Natural killer cell treated with Interleukin-12 subunit alpha and Interleukin-12 subunit beta and Interleukin-15 and Interleukin-18, amount 100 ng/mL, for 72 hours (primary cell): ENCODE measurements at regions not wholly inside any gene's neighbourhood (a gene's known extent, or its start where the extent isn't known, plus 50 kb on each side); places are given as distances from the start of the nearest gene placed in this dataset.

Experiments
- ATAC-seq, 2 donors: fragments of 150-1000 bp; cut with Tn5 transposase in 1 of 2; sonication (Bioruptor Pico), chemical (Tn5 transposase) in 1 of 2; 2 replicates each; pipeline ENCODE4 v1.10.0; 2021
- DNase-seq: peaks from one replicate; pipeline ENCODE4 v3.0.0; 2022; ENCODE audit warnings: low spot score
- H3K27ac Mint-ChIP-seq, 2 donors: 1 replicate in 1 of 2; 2 replicates in 1 of 2; pipeline ENCODE4 v1.8.0; 2022; ENCODE audit warnings: mixed read lengths in 2 of 2, mild to moderate bottlenecking in 1 of 2, moderate library complexity in 1 of 2
- H3K27me3 Mint-ChIP-seq, 2 donors: 1 replicate in 1 of 2; 2 replicates in 1 of 2; pipeline ENCODE4 v1.8.0; 2022; ENCODE audit warnings: mixed read lengths in 2 of 2
- H3K36me3 Mint-ChIP-seq: one replicate; pipeline ENCODE4 v1.8.0; 2022; ENCODE audit warnings: mixed read lengths
- H3K4me1 Mint-ChIP-seq, 2 donors: 1 replicate in 1 of 2; 2 replicates in 1 of 2; pipeline ENCODE4 v1.8.0; 2022; ENCODE audit warnings: low read depth in 2 of 2, mixed read lengths in 2 of 2, mild to moderate bottlenecking in 1 of 2
- H3K4me3 Mint-ChIP-seq: one replicate; pipeline ENCODE4 v1.8.0; 2022; ENCODE audit warnings: mixed read lengths
- H3K9me3 Mint-ChIP-seq: 2 replicates; pipeline ENCODE4 v1.8.0; 2022; ENCODE audit warnings: mixed read lengths

DNA sequence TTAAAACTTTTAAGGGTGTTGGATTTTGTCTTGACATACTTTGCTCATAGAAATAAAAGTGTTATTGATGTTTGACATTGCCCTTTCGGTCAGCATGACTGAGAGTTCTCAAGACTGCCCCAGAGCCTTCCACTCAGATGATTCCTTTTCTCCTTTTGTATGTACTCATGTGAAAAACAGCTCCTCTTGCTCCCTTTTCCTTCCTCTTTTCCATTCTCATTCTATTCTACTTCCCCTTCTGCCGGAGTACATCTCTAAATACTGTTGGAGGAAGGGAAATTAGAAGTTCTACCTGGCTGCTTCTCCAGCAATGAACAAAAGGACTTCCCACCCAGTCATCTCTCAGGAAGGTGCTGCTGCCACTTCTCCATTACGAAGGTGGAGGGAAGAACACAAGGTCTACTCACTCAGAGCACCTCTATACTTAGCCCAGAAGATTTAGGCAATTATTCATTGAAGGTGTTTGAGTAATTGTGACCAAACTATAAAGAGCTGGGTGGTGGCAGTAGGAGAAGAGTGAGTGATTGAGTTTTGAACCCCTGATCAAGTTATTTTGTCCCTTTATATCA, 163.8 kb upstream of the MBNL1 start:
- H3K27ac Mint-ChIP-seq: no peak overlapping the region
- no peak for ATAC-seq
- H3K27me3 Mint-ChIP-seq: peaks cover 0 to 2% of the 10 kb centered on the region in 2 donors

DNA sequence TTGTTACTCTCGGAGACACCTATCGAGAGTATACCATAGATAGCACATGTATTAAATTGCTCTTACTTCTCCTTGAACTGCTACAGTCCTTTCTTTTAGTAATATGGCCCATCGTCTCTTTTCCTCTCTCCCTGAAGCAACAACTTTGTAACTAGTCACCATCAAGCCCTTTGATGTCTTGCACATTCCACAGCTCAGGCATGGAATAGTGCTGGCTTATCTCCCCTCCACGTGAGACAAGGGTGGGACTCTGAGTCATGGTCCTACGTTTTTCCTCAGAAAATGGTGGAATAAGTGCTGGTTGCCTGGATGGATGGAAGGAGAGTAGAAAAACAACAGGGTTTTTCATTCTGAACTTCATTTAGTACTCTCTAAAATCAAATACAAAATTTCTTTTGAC, 163.3 kb upstream of the MBNL1 start:
- no peak for ATAC-seq
- Mint-ChIP-seq H3K27ac (no peak overlapping the region), H3K36me3 (no peaks in the 10 kb centered on the region), H3K9me3 (no peaks in the 10 kb centered on the region), H3K27me3 (peaks cover 2% of the 10 kb centered on the region in 2 donors), H3K4me1 (peaks cover 5 to 12% of the 10 kb centered on the region in 2 donors), H3K4me3 (no peak overlapping the region)
- no peak for DNase-seq

More for the DNA sequence above, 163.8 kb upstream of the MBNL1 start:
- Mint-ChIP-seq H3K9me3 (no peaks in the 10 kb centered on the region), H3K4me3 (no peak overlapping the region), H3K4me1 (peaks cover 10 to 16% of the 10 kb centered on the region in 2 donors), H3K36me3 (no peaks in the 10 kb centered on the region)
- no peak for DNase-seq

DNA sequence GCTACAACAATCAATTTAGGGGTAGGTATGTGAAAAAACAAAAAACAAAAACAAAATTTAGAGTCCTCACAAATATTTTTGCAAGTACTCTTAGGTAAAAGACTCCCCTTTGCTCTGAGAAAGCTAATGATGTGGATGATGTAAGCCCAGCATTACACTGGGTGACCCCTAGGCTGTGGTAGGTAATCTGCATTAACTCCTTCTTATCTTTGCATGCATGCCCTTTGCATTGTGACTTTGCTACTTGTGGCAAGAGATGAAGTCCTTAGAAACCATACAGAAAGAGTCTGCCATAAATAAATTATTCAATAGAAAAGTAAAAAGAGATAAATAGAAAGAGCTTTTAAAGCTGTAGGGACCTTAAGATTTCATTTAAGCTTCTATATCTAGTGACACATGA, 159.7 kb upstream of the MBNL1 start:
- DNase-seq (no peak), ATAC-seq (no peak)
- Mint-ChIP-seq H3K4me3 (no peak overlapping the region), H3K27me3 (peaks cover 2 to 7% of the 10 kb centered on the region in 2 donors), H3K36me3 (no peaks in the 10 kb centered on the region), H3K9me3 (no peaks in the 10 kb centered on the region), H3K27ac (no peak overlapping the region), H3K4me1 (peaks cover 0 to 2% of the 10 kb centered on the region in 2 donors)

DNA sequence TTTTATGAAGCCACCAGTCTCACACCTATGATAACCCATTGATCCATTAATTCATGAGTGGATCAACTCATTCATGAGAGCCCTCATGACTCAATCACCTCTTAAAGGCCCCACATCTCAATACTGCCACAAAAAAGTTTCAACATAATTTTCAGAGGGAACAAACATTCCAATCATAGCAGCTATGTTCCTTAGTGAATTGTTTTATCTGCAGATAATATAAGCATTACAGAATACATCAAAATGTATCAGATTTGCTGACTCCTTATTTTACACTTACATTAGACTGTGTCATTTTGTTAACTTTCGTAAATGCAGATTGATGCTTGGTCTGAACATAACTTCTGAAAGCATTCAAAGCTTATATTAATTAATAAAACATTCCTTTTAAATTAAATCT, 155.3 kb upstream of the MBNL1 start:
- no peak for DNase-seq
- no peaks in the 10 kb centered on the region for H3K4me1 Mint-ChIP-seq
- H3K36me3 Mint-ChIP-seq: peaks cover 4% of the 10 kb centered on the region
- no peak for ATAC-seq
- H3K4me3 Mint-ChIP-seq: no peak overlapping the region
- H3K27me3 Mint-ChIP-seq: peaks cover 4 to 7% of the 10 kb centered on the region in 2 donors
- no peak overlapping the region for H3K27ac Mint-ChIP-seq
- H3K9me3 Mint-ChIP-seq: no peaks in the 10 kb centered on the region

DNA sequence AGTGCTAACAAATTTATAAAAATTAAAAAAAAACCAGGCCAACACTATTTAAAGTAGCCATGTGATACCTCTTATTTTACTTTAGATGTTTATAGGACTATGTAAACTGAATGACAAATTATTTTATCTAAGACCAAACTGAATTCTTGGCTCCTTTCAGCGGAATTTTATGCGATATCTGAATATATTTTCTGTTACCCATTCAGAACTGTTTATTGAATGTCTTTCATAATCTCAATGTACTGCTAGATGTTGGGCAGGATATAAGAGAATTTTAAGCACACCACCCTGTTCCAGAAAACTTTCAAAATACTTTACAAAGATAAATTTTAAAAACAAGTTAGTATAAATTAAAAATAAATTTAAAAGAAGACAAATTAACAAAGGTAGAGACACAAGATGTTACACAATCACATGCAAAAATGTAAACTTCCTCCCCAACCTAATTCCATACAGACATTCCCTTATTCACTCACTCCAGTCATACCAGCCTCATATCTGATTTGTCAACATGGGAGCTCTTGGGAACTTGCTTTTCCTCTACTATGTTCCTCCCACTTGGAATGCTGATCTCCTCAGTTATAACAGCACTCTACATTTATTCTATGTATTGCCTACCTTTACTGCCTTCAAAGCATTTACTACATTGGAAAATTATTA, 154.6 kb upstream of the MBNL1 start:
- H3K27ac Mint-ChIP-seq: no peak overlapping the region
- H3K36me3 Mint-ChIP-seq: peaks cover 4% of the 10 kb centered on the region
- peaks cover 4 to 7% of the 10 kb centered on the region in 2 donors for H3K27me3 Mint-ChIP-seq
- ATAC-seq (no peak), DNase-seq (no peak)
- no peaks in the 10 kb centered on the region for H3K4me1 Mint-ChIP-seq
- no peak overlapping the region for H3K4me3 Mint-ChIP-seq
- H3K9me3 Mint-ChIP-seq: no peaks in the 10 kb centered on the region

DNA sequence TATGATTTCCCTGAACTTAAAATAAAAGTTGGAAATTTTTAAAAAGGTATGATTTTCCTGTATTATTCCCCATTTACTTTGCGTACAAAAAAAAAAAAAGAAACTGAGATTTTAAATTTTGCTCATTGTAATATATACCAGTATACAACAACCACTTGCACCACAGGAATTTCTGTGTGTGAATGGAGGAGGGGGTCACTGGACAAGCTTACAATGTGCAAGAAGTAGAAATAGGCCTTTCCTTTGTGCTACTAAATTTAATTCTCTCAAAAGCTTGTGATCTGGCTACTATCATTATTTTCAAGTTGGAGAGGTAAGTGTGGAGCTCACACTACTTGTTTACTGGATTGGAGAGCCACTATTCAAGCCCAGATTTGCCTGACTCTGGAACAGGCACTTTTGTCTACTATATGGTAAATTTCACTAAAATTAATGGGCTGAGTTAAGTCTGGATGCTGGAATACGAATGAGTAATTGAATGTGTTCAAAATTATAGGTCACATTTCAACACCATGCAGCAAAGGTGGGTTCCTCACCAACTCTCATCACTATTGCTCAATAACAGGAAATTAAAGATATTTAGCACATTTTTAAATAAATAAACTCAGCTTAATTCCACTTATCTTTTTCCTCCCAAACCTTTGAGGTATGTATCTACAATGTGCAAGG, 148.0 kb upstream of the MBNL1 start:
- no peaks in the 10 kb centered on the region for H3K9me3 Mint-ChIP-seq
- H3K4me1 Mint-ChIP-seq: peaks cover 2 to 6% of the 10 kb centered on the region in 2 donors
- peaks cover 0 to 6% of the 10 kb centered on the region in 2 donors for H3K27me3 Mint-ChIP-seq
- H3K27ac Mint-ChIP-seq: no peak overlapping the region
- ATAC-seq (no peak), DNase-seq (no peak)
- peaks cover 9% of the 10 kb centered on the region for H3K36me3 Mint-ChIP-seq
- no peak overlapping the region for H3K4me3 Mint-ChIP-seq

DNA sequence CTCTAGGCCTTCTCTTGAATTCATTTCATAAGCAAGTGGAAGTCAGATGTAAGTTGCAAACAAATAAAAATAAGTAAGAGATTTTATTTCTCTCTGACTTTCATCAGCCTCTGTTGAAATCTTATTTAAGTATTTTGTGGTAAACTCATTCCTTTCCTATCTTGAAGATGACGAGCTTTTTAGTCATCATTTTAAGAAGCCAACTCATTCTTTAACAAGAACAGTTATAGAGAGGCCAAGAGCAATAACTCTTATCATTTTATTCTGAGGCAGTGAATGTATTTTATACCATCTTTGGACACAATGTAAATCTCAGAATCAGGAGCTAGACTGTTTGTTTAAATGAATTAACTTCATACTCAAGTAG, 147.5 kb upstream of the MBNL1 start:
- no peak for DNase-seq
- no peak overlapping the region for H3K4me3 Mint-ChIP-seq
- no peak for ATAC-seq
- H3K27me3 Mint-ChIP-seq: peaks cover 0 to 6% of the 10 kb centered on the region in 2 donors
- H3K4me1 Mint-ChIP-seq: peaks cover 2 to 6% of the 10 kb centered on the region in 2 donors
- H3K9me3 Mint-ChIP-seq: no peaks in the 10 kb centered on the region
- H3K27ac Mint-ChIP-seq: no peak overlapping the region
- peaks cover 9% of the 10 kb centered on the region for H3K36me3 Mint-ChIP-seq

DNA sequence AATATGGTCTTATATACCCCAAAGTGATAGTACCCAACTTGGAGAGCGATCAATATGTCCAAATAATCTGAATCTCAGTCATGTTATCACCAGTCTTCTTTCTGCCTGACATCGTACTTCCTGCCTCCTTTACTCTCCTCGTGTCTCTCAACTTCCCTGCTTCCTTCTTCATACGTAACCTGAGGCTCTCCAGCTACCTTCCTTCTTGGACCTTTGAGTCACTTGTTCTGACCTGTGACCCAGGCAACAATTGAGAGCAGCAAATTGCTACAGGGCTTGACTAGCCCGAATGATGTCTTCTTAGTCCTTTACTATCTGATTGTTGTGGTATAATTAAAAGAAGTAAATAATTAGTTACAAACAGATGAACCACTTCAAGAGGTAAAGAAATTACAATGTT, 145.9 kb upstream of the MBNL1 start:
- Mint-ChIP-seq H3K4me3 (no peak overlapping the region), H3K27me3 (peaks cover 0 to 4% of the 10 kb centered on the region in 2 donors), H3K36me3 (peaks cover 4% of the 10 kb centered on the region), H3K9me3 (no peaks in the 10 kb centered on the region), H3K27ac (no peak overlapping the region), H3K4me1 (peaks cover 8 to 14% of the 10 kb centered on the region in 2 donors)
- DNase-seq: no peak
- ATAC-seq: no peak

DNA sequence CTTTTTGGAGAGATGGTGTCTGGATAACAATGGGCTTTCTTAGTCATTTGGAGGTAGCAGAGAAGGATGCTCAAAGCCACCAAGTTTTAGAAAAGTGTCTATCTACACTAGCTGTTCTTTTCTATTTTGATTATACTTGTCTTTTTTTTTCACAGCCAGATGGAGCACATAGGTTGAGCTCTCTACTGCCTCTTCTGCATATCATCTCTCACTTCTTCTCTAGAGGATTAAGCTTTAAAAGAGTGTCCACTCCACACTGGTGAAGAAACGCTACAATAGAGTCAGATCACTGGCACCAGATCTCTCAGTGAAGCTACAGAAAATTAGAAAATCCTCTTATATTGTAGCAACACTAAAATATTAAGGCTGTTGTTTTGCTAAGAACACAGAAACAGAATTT, 145.3 kb upstream of the MBNL1 start:
- peaks cover 4% of the 10 kb centered on the region for H3K36me3 Mint-ChIP-seq
- DNase-seq: no peak
- no peak for ATAC-seq
- no peak overlapping the region for H3K4me3 Mint-ChIP-seq
- H3K4me1 Mint-ChIP-seq: peaks cover 8 to 14% of the 10 kb centered on the region in 2 donors
- H3K27me3 Mint-ChIP-seq: peaks cover 0 to 4% of the 10 kb centered on the region in 2 donors
- H3K27ac Mint-ChIP-seq: no peak overlapping the region
- H3K9me3 Mint-ChIP-seq: no peaks in the 10 kb centered on the region

DNA sequence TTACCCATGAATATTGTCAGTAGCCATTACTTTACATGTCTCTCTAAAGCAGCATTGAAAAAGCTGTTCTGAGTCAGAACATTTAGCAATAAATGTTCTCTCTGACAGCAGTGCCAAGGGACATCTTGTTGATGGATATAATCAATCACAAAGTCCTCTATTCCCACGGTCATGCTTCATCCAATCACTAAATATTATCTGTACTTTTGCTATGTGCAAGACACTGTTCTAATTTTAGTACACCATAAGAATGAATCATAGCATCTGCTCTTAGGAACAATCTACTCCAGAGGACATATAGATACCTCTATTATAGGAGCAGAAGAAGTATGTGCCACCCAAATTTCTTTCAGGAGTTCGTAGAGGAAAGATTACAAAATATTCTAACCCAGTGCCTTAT, 142.5 kb upstream of the MBNL1 start:
- Mint-ChIP-seq H3K36me3 (no peaks in the 10 kb centered on the region), H3K4me3 (no peak overlapping the region), H3K4me1 (peaks cover 8% of the 10 kb centered on the region in 2 donors), H3K27ac (no peak overlapping the region), H3K9me3 (no peaks in the 10 kb centered on the region), H3K27me3 (peaks cover 0 to 4% of the 10 kb centered on the region in 2 donors)
- ATAC-seq (peak in 1 of 2 donors; percentile 29), DNase-seq (no peak)

DNA sequence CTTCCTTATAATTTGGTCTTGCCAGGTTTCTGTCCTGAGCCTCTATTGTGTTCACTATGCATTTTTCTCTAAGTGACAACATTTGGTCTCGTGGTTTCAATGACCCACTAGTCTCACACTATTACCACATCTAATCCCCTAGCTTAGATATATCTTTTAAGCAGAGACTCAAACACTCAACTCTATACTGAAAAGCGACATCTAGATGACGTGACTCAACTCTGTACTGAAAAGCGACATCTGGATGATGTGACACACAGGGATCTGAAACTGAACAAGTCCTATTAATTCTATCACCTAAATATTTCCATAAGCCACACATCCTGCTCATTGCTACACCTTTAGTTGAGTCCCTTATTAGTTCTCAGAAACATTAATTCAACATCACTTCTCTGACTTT, 141.7 kb upstream of the MBNL1 start:
- ATAC-seq (peak; percentile 86 to 98), DNase-seq (no peak)
- Mint-ChIP-seq H3K36me3 (no peaks in the 10 kb centered on the region), H3K4me3 (peak overlapping the region; percentile 39), H3K27ac (no peak overlapping the region), H3K9me3 (no peaks in the 10 kb centered on the region), H3K4me1 (peaks cover 8% of the 10 kb centered on the region in 2 donors), H3K27me3 (peaks cover 0 to 4% of the 10 kb centered on the region in 2 donors)

DNA sequence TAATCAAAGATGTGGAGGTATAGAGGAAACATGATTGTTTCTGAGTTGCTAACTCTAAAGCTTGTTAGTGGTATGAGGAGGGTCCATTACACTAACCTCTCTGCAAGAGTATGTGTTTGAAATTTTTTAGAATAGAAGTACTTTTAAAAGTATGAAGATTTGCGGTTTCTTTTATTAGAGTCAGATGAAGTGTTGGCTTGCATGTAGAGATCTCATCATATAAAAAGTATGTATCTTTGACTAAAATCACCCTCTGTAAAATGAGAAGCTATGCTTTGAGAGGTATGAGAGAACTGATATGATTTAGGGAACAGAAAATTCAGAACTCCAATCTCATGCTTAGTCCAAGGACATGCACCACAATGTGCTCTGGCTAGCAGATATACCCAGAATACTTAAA, 140.4 kb upstream of the MBNL1 start:
- ATAC-seq (no peak), DNase-seq (no peak)
- Mint-ChIP-seq H3K27me3 (peaks cover 0 to 2% of the 10 kb centered on the region in 2 donors), H3K27ac (no peak overlapping the region), H3K4me3 (no peak overlapping the region), H3K36me3 (no peaks in the 10 kb centered on the region), H3K9me3 (no peaks in the 10 kb centered on the region), H3K4me1 (peaks cover 6 to 8% of the 10 kb centered on the region in 2 donors)

DNA sequence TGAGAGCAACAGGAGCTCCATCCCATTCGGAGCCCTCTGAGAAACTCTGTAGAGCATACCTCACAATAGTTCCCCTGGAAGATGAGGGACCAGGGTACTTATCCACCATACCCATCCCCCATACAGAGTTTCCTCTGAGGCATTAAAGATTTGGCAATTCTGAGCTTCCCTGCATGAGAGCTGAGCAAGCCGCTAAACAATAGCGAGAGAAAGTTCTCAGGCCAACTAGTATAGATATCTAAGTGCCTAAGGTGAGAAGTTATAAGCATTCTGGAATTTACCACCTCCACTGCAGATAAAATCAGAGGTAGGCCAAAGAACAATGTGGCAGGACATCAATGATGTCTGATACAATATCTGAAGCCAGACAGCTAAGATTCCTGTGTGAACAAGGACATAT, 129.1 kb upstream of the MBNL1 start:
- peaks cover 2% of the 10 kb centered on the region for H3K9me3 Mint-ChIP-seq
- H3K4me3 Mint-ChIP-seq: no peak overlapping the region
- no peak overlapping the region for H3K27ac Mint-ChIP-seq
- ATAC-seq (no peak), DNase-seq (no peak)
- no peaks in the 10 kb centered on the region for H3K36me3 Mint-ChIP-seq
- H3K27me3 Mint-ChIP-seq: peaks cover 0 to 2% of the 10 kb centered on the region in 2 donors
- no peaks in the 10 kb centered on the region for H3K4me1 Mint-ChIP-seq

DNA sequence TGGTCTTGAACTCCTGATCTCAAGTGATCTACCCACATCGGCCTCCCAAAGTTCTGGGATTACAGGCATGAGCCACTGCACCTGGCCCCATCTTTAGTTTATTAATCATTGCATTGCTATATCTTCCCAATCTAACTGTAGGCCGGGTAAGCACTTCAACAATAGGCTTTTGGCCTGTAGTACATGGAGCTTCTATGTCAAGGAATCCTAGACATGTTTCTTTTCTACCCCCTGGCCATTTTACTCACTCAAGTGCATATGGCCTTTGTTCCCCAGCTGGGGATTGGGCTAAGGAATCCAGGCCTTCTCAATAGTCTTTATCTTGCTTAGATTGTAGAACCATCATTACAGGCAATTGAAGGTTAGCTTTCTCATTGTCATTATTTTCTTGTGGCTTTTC, 122.3 kb upstream of the MBNL1 start:
- Mint-ChIP-seq H3K27me3 (peaks cover 0 to 2% of the 10 kb centered on the region in 2 donors), H3K9me3 (no peaks in the 10 kb centered on the region), H3K36me3 (no peaks in the 10 kb centered on the region), H3K4me1 (peaks cover 3 to 10% of the 10 kb centered on the region in 2 donors), H3K27ac (no peak overlapping the region), H3K4me3 (no peak overlapping the region)
- ATAC-seq (no peak), DNase-seq (no peak)
